RWPE2 (cell line): ENCODE measurements at regions not wholly inside any gene's neighbourhood (a gene's known extent, or its start where the extent isn't known, plus 50 kb on each side); places are given as distances from the start of the nearest gene placed in this dataset.

Experiments used
- ATAC-seq: fragments of 200-7000 bp; cut with Tn5 transposase; 3 replicates; pipeline ENCODE4 v1.9.1; 2021; ENCODE audit warnings: low read depth
- DNase-seq: peaks from one replicate; pipeline ENCODE4 v3.0.0-alpha.2; 2020; ENCODE audit warnings: low spot score
- H3K27ac ChIP-seq: fragments of 450-650 bp; 2 replicates; pipeline ENCODE4 v1.5.1; 2017; ENCODE audit warnings: mild to moderate bottlenecking; ENCODE audit not compliant: poor library complexity, severe bottlenecking
- H3K27me3 ChIP-seq: fragments of 250-450 bp; sonication (Bioruptor Pico); 2 replicates; pipeline ENCODE4 v1.5.1; 2021; ENCODE audit warnings: mild to moderate bottlenecking, moderate library complexity; ENCODE audit not compliant: insufficient read depth, poor library complexity, severe bottlenecking
- H3K36me3 ChIP-seq: fragments of 250-450 bp; sonication (Bioruptor Pico); 2 replicates; pipeline ENCODE4 v1.5.1; 2020; ENCODE audit warnings: low read depth, mild to moderate bottlenecking, moderate library complexity
- H3K4me1 ChIP-seq: fragments of 250-450 bp; sonication (Bioruptor Pico); 2 replicates; pipeline ENCODE4 v1.5.1; 2021; ENCODE audit warnings: mild to moderate bottlenecking, moderate library complexity; ENCODE audit not compliant: insufficient read depth, poor library complexity, severe bottlenecking
- H3K4me3 ChIP-seq: fragments of 250-450 bp; sonication (Bioruptor Pico); 2 replicates; pipeline ENCODE4 v1.5.1; 2021; ENCODE audit warnings: mild to moderate bottlenecking, moderate library complexity; ENCODE audit not compliant: severe bottlenecking
- H3K9me3 ChIP-seq: fragments of 250-450 bp; sonication (Bioruptor Pico); 2 replicates; pipeline ENCODE4 v1.5.1; 2021; ENCODE audit warnings: mild to moderate bottlenecking, moderate library complexity; ENCODE audit not compliant: severe bottlenecking
- TF ChIP-seq, protein P1 (sequence below): fragments of 450-650 bp; IDR thresholded peaks from one replicate; pipeline ENCODE4 v1.5.1; 2017; ENCODE audit warnings: mild to moderate bottlenecking, moderate library complexity; ENCODE audit not compliant: poor library complexity, severe bottlenecking

DNA sequence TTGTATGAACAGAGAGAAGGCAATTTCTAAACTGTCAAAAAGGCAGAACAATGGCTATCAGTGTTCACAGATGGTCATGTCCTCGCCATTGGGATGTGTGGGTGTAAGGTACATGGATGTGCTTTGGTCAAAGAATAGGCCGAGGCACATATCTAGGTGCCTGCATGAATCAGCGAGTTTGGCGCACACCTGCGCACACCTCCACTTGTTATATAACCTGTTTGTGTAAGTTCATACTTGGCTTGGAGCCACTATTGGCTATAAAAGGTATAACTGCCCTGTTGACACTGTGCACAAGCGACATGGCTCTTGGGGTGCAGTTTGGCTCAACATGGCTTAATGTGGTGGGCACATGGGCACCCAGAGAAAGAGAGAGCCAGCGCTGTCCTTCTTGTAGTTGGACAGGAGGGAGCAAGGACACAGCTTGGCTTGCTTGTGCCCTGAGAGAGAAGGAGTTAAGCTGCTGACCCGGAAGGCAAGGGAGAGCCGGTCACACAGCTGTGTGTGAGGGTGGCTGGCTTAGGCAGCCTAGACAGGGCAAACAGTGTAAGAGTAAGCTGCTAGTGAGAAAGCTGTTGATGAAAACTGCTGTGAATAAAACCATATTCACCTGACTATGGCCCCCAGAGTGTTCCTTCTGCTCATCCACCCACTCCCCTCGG, 499.1 kb downstream of the KCNJ2 start:
- H3K27me3 ChIP-seq = peaks cover 2% of the 10 kb centered on the region
- DNase-seq (no peak), ATAC-seq (no peak)
- H3K4me1 ChIP-seq = no peaks in the 10 kb centered on the region
- no peak overlapping the region for H3K27ac ChIP-seq
- H3K9me3 ChIP-seq = no peaks in the 10 kb centered on the region
- H3K36me3 ChIP-seq = no peaks in the 10 kb centered on the region
- TF ChIP-seq, protein P1, sequence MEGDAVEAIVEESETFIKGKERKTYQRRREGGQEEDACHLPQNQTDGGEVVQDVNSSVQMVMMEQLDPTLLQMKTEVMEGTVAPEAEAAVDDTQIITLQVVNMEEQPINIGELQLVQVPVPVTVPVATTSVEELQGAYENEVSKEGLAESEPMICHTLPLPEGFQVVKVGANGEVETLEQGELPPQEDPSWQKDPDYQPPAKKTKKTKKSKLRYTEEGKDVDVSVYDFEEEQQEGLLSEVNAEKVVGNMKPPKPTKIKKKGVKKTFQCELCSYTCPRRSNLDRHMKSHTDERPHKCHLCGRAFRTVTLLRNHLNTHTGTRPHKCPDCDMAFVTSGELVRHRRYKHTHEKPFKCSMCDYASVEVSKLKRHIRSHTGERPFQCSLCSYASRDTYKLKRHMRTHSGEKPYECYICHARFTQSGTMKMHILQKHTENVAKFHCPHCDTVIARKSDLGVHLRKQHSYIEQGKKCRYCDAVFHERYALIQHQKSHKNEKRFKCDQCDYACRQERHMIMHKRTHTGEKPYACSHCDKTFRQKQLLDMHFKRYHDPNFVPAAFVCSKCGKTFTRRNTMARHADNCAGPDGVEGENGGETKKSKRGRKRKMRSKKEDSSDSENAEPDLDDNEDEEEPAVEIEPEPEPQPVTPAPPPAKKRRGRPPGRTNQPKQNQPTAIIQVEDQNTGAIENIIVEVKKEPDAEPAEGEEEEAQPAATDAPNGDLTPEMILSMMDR = no peak
- H3K4me3 ChIP-seq = no peak overlapping the region

- DNase-seq (no peak), ATAC-seq (no peak)
- no peaks in the 10 kb centered on the region for H3K9me3 ChIP-seq
- H3K27me3 ChIP-seq = peaks cover 2% of the 10 kb centered on the region
- no peaks in the 10 kb centered on the region for H3K4me1 ChIP-seq
- H3K4me3 ChIP-seq = no peak overlapping the region
- H3K36me3 ChIP-seq = no peaks in the 10 kb centered on the region
- no peak overlapping the region for H3K27ac ChIP-seq
- TF ChIP-seq, protein P1 = no peak
Measured at GRCh38 chr17:70668938-70669778, 499.8 kb downstream of the KCNJ2 start.

GRCh38 chr17:70674061-70674460, 504.7 kb downstream of the KCNJ2 start:
- no peaks in the 10 kb centered on the region for H3K9me3 ChIP-seq
- H3K4me1 ChIP-seq = no peaks in the 10 kb centered on the region
- no peak overlapping the region for H3K4me3 ChIP-seq
- TF ChIP-seq, protein P1 = no peak
- H3K36me3 ChIP-seq = no peaks in the 10 kb centered on the region
- no peak for DNase-seq
- no peak for ATAC-seq
- no peaks in the 10 kb centered on the region for H3K27me3 ChIP-seq
- H3K27ac ChIP-seq = no peak overlapping the region

GRCh38 chr17:70675070-70675590, 505.8 kb downstream of the KCNJ2 start:
- no peak for DNase-seq
- no peaks in the 10 kb centered on the region for H3K9me3 ChIP-seq
- H3K27ac ChIP-seq = no peak overlapping the region
- no peak overlapping the region for H3K4me3 ChIP-seq
- no peak for ATAC-seq
- H3K4me1 ChIP-seq = no peaks in the 10 kb centered on the region
- H3K27me3 ChIP-seq = no peaks in the 10 kb centered on the region
- no peaks in the 10 kb centered on the region for H3K36me3 ChIP-seq
- TF ChIP-seq, protein P1 = no peak
